HCEC 1CT (cell line): ENCODE measurements at regions not wholly inside any gene's neighbourhood (a gene's known extent, or its start where the extent isn't known, plus 50 kb on each side); places are given as distances from the start of the nearest gene placed in this dataset.
"Not testable (repeated sequence)": the region's sequence is repeated elsewhere in the genome, so short reads cannot be mapped to it uniquely, and the experiment has no call there.

Experiments
- DNase-seq: peaks from one replicate; pipeline ENCODE4 v3.0.0-alpha.2; 2017

DNA sequence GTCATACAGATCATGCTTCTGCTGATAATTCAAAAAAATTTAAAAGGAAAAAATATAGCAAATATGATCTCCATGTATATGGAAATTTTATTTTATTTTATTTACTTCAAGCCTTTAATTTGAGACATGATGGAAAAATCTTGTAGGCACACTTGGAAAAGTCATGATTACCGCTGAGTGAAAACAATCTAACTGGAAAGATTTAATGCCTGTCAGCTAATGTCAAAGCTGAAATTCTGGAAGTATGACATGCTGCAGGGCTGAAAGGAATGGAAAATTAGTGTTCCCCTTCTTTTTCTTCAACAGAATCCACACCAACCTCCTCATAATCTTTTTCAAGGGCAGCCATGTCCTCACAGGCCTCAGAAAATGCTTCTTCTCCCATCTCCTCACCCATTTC lies 58.2 kb downstream of the RPRM start:
- no peak for DNase-seq

DNA sequence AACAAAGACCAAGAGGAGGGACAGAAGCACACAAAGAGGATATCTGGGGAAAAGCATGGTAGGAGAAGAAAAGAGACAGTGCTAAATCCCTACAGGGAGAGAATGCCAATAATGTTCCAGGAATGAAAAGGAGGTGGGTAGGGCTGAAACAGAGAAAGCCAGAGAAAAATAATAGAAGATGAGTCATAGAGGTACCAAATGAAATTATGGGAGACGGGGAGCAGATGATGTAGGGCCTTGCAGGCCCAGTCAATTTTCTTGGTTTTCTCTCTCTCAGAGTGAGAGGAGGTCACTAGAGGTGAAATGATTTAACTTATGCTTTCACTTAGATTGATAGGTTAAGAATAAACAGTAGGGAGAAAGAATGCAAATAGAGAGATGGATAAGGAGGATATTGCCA lies 61.5 kb downstream of the RPRM start:
- DNase-seq = no peak

DNA sequence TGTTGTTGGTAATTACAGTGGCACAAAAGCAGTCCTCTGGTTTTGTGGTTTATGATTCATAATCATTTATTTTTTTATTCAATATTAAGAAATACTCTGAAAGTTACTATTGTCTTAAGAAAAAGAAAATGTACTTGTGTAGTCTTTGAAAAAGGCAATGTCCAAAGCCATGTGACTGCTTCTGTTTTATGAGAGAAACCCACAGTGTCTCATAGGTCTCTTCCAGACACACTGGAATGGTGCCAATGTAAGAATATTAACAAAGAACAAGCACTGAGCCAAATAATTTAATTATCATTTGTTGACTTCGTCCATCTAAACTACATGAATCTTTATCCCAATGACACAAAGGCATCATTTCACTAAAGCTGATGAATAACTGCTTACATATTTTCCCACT lies 62.5 kb downstream of the RPRM start:
- no peak for DNase-seq

DNA sequence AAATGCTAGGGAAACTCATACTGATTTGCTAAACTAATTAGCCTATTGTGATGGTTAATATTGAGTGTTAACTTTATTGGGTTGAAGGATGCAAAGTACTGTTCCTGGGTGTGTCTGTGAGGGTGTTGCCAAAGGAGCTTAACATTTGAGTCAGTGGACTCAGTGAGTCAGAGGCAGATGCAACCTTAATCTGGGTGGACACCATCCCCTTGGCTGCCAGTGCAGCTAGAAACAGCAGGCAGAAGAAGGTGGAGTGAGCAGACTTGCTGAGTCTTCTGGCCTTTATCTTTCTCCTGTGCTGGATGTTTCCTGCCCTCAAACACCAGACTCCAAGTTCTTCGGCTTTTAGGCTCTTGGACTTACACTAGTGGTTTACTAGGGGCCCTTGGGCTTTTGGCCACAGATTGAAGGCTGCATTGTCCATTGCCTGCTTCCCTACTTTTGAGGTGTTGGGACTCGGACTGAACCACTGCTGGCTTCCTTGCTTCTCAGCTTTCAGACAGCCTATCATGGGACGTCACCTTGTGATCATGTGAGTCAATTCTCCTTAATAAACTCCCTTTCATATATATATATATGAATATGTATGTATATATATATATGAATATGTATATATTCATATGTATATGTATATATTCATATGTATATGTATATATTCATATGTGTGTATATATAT lies 69.7 kb downstream of the RPRM start:
- no peak for DNase-seq

DNA sequence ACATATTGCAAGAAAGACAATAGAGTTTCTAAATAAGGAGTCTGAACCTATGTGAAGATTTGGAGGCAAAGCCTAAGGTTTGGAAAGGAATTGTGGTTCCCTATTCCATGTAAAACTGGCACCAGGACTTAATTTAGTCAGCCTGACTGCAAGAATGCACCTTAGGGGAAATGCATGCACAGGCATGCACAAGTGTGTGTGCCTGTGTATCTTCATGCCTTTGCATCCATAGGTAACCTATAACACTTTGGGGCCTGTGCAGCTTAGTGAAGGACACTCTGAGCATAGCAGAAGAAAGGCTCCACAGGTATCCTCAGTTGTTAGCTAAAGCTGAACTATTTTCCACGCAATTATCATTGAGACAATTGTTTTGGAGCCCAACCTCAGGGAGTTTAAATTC lies 73.4 kb downstream of the RPRM start:
- no peak for DNase-seq

DNA sequence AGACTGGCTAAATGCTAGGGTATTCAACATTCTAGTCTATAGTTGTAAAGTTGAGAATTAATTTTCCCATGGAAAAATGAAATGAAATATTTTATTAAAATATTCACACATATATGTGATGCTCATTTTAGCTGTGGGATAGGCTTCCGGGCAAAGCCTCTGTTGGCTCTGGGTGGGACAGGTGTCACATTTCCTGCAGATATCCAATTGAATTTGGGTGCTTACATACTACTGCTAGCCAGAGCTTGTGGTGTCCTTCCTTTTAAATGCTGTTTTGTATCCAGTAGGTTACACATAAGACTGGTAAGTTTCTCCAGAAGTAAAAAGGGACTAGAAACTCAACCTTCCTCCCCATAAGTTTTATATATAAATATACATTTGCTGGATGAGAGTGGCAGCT lies 73.8 kb downstream of the RPRM start:
- no peak for DNase-seq

DNA sequence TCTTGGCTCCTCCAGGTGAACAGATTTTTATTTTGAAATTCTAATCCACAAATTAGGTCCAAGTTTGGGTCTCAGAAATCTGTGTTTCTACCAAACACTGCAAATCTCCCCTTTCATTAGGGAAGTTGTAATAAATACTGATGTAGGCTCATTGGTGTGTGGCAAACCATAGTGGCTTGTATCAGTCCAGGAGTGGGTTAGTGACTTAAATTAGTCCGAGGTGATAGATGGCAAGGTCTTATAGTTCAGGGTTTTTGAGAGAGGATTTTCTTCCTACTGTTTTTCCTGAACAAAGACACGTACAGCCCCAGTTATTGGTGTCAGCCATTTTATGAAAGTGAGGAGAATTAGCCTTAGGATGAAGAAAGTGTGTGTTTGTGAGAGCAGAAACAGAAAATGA lies 74.6 kb downstream of the RPRM start:
- DNase-seq = no peak

DNA sequence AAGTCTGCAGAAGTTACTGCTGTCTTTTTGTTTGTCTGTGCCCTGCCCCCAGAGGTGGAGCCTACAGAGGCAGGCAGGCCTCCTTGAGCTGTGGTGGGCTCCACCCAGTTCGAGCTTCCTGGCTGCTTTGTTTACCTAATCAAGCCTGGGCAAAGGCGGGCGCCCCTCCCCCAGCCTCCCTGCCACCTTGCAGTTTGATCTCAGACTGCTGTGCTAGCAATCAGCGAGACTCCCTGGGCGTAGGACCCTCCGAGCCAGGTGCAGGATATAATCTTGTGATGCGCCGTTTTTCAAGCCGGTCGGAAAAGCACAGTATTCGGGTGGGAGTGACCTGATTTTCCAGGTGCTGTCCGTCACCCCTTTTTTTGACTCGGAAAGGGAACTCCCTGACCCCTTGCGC lies 75.2 kb downstream of the RPRM start:
- not testable (repeated sequence) for DNase-seq

DNA sequence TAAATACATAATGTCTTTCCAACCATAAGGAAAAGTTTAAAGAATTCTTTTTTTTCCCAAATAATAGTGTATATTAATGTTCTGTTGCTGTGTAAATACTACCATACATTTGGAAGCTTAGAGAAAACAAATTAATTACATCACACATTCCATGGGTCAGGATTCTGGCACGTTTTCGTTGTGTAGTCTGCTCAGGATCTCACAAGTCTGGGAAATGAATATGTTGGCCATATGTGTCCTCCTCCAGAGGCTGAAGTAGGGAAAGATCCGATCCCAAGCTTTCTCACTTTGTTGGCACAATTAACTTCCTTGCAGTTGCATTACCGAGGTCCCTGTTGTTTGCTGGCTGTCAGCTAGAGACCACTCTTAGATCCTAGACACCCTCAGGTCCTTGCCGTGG lies 83.9 kb downstream of the RPRM start:
- DNase-seq = no peak

DNA sequence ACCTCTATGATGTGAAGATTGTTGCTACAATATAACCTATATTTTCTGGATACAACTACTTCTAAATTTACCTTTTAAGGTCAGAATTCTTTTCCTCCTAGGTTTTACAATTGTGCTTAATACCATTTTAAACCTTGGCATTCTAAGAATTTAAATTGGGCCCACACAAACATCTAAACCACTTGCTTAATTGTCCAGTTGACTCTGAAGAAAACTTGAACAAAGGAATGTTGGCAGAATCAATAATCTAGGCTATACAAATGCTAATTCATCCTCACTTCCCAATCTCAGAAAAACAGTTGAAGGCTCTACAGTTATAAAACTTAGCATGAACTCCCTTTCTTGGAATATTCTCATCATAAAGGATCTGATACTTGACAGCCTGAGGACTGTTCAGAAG lies 84.3 kb downstream of the RPRM start:
- DNase-seq = no peak

DNA sequence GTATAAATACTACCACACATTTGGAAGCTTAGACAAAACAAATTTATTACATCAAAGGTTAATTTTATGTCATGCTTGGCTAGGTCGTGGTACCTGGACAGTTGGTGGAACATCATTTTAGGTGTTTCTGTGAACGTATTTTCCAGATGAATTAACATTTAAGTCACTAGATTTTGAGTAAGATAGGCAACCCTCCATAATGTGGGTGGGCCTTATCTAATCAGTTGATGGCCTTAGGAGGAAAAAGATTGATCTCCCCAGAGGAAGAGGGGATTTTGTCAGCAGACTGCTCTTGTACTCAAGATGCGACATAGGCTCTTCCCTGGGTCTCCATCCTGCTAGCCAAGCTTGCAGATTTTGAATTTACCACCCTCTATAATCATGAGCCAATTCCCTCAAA lies 85.0 kb downstream of the RPRM start:
- DNase-seq = no peak

DNA sequence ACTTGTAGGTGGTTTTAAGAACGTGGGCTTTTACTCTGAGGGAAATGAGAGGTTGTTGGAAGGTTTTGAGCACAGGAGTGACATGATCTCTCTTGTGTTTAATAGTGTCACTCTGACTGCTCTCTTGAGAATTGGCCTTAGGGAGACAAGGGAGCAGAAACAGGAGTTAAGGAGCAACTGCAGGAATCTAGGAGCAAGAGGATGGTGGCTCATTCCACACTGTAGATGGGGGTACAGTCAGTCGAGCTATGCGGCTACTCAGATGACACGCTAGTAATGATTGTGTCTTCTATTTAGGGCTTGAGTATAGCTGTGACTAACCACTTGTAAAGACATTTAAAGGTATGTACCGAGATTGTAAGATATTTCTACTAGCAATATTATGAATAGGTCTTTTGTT lies 87.4 kb downstream of the RPRM start:
- no peak for DNase-seq

DNA sequence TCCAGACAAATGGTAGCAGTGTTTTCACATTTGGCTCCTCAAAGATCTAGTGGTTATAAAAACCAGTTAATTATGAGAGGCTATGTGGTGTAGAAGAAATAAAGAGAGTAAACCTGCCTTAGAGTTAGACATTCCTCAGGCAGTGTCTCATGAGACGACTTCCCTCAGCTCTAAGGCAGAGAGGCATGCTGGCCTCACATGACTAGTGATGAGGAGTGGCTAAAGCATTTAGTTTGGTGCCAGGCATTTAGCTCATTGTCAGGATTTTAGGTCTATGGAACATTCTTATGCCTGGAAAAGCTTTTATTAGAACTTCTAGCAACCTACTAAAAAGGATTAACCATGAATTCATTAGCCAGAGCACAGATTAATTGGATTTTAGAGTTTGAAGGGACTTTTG lies 90.3 kb downstream of the RPRM start:
- DNase-seq = no peak

DNA sequence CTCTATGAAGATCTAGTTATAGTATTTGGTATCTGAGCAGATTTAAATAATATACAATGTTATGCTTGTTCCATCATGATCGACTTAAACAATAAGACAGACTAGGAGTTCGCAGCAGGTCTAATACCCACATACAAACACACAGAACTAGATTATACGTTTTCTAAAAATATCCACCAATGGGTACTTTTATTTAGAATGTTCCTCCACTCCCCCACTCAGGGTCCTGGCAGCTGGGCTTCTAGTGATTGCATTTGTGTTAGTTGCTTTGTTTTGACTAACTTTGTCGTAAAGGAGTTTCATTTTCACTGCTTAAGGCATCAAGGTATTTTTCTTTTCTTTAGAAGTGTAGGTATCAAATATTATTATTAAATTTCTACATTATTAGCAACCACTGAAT lies 91.4 kb downstream of the RPRM start:
- no peak for DNase-seq

DNA sequence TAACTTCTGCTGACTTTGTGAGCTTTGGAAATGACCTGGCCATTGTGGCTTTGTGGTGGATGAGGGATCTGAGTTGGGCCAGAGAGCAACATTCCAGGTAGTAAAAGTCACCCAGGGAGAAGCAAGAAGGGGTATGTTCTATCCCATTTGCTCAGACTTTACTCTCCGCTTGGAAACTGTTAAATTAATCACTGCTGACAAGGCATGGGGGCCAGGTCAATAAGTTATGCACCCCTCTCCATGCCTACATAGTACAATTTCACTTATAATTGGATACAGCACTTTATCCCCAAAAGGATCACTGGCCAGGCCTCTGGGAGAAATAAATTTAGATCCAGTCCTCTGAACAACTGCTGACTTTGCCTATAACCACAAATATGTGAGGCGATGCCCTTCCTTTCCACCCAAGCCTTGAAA lies 92.1 kb downstream of the RPRM start:
- DNase-seq = no peak

DNA sequence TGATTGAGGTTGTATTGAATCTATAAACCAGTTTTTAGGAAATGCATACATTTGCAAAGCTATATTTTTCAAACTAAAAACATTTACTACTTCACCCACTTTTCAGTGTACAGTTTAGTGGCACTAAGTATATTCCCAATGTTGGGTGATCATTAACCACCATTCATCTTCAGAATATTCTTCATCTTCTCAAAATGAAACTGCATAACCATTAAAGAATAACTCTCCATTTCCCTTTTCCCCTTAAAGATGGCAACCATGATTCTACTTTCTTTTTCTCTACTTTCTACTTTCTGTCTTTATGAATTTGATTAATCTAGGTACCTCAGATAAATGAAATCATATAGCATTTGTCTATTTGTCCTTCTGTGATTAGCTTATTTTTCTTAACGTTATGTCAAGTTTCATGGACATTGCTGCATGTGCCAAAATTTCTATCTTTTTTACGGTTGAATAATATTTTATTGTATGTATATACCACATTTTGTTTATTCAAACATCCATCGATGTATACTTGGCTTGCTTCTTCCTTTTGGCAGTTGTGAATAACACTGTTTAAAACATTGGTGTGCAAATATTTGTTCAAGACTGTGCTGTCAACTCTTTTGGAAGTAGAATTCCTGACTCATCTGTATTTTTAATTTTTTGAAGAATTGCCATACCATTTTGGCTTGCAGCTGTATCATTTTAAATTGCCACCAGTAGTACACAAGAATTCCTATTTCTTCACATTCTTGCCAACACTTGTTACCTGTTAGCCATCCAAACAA lies 104.9 kb downstream of the RPRM start:
- no peak for DNase-seq

DNA sequence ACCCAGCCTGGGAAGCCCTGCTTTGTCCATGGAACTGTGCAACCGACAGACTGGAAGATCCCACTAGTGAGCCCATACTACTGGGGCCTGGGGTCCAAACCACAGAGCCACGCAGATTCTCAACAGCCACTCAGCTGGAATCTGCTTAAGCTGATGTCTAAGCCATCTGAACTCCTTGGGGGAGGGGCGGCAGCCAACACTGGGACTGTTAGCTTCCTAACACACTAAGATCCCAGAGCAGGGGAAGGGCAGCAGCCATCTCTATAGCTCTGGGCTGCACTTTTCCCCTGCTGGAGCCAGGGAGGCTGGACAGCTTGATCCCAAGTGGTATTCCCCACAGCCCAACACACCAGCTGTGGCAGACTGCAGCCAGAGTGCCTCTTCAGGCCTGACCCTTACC lies 118.3 kb downstream of the RPRM start:
- no peak for DNase-seq

DNA sequence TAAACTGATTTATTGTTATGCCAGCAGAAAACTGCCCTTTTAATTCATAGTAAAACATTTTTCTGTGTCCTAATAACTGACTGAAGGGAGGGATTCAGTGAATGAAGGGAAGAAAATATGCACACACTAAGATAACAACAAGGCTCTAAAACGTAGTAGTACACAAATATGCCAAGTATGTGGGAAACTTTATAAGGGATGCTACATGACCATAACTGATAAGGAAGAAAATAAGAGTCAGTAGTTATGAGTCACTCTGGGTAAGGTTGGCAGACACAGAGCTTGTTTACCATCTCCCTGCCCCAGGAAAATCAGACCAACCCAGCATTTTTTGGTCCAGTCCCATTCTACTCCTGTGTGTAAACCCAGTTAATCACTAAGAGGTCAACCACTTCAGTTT lies 124.2 kb downstream of the RPRM start:
- no peak for DNase-seq

DNA sequence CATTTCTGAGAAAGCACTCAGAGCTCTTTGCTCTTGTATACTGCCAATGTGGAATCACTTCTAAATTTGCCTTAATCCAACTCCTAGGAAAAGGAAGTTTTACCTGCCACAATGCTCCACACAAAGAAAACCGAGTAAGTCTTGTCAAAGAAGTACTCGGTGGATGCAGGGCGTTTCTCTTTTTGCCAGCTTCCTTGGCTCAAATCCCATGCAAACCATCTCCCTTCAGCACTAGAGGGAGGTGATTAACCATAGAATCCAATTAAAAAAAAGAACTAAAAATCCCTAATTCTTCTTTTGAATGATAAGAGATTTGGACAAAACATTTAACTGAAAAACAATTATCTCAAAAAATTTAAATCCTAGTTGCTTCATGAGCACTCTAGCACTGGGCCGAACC lies 129.0 kb downstream of the RPRM start:
- no peak for DNase-seq

DNA sequence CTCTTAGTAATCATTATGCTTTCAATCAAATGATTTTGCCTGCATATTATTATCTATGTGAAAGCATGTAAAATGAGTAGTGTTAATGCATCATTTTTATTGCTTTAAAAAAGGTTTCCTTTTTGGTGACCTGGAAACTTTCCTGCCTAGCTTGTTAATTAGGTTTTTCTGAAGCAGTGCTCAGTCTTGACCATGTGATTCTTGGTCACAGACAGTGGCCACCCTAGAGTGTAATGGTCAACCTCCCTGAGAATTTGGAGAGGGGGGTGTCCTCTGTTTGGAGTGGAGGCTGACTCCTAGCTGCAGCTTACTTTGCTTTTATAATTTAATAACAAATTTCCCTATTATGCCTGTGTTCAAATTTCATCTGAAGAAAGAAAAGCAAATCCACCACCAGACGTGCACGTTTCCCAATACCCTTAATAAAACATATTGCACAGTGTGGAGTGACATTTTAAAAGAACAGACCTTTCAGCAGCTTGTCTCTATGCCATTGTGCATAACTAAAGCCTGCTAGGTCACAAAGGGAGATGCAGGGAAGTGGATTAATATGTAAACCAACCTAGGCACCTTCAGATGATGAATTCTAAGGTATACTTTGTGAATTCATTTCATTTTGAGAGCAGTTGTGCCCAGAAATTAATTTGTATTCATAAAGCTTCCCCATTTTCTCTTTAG lies 130.6 kb downstream of the RPRM start:
- no peak for DNase-seq

DNA sequence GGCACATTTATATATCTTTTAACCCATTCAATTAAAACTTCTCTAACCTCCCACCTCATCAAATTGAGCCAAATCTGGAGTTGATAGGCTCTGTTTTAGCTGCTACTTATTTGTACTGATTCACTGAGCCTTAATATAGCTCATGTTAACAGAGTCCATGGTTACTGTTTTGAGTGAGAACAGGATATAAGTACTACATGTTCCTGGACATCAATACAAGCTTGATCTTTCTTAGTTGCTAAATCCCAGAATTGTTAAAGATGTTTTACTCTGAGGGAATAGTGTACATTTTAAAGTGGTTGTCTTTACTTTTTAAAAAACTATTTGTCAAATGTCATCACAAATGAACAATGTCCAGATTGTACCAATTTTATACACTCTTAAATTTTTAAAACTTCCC lies 157.7 kb downstream of the RPRM start:
- no peak for DNase-seq

DNA sequence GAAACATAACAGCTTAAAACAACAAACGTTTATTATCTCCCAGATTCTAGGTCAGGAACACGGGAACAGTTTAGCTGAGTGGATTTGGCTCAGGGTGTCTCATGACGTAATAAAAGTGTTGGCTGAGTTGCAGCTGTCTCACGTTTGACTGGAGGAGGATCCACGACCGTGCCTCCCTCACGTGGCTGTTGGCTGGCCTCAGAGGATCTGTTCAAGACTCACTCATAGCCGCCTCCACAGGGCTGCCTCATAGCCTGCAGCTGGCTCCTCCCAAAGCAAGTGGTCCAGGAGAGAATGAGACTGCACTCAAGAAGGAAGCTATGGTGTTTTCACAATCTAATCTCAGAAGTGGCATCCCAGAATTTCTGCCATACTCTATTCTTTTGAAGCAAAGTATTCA lies 167.1 kb downstream of the RPRM start:
- no peak for DNase-seq

DNA sequence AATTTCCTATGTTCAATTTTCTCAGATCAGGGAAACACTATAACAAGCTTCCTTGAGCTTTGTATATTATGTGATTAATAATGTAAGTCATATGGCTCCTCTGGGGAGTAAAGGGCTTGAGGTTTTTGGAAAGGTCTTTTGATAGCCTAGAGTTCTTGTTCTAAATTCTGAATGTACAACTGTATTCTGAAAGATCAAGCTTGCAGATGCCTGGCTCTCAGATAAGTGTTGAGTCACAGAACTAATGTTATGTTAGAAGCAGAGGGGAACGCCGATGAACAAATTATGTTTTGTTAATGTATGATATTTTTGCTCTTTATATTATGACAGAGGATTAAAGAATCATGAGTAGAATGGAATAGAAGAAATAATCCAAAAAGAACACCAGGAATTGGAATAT lies 170.1 kb downstream of the RPRM start:
- DNase-seq = no peak

DNA sequence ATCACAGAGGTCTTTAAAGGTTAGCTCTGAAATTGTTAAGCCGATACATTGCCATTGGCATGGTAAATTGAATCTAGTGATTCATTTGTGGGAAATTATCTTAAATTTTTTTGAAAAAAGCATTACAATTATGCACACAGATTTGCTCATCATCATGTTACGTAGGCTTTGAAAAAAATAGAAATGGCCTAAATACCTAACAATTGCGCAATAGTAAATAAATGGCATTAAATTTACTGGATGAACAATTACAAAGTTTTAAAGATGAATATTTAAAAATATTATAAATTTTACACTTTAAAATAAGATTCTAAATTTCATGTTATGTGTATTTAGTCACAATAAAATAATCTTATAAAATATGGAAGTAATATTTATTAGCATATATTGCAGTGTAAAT lies 171.3 kb downstream of the RPRM start:
- no peak for DNase-seq
